AML-193 (cell line): ENCODE measurements at regions not wholly inside any gene's neighbourhood (a gene's known extent, or its start where the extent isn't known, plus 50 kb on each side); places are given as distances from the start of the nearest gene placed in this dataset.
"Not testable (repeated sequence)": the region's sequence is repeated elsewhere in the genome, so short reads cannot be mapped to it uniquely, and the experiment has no call there.

Source experiments
- DNase-seq, 2 experiments: peaks; one replicate each; lab custom pipeline; 2025; lab: John Stamatoyannopoulos, UW

DNA sequence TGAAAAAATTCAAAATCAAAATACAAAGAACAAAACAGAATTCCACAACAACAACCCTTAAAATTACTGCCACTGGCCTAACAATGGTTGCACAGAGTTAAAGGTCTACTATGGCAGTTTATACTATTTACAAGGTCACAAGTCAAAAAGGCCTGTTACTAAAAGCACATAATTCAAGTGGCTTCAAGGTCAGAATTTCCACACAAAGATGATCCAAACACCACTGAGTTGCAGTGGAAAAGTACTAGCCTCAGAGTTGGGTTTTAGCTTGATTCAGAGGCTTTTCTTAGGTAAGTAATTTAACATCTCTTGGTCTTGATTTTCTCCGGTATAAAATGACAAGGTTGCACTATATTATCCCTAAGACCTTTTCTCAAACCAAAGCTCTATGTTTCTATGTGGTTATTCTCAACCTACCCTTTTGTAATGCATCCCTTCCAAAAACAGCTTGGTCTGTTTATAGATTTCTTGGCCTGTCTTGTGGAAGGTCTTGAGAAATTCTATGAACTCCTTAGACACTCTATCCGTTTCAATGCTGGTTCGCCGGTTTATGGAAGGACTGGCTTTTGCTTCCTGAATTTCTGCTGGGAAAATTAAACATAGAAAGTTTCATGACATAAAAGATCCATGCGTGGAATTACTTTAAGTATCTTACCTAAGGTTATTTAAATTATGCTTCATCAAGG is 69.5 kb downstream of the MDH2 start:
- DNase-seq = not testable (repeated sequence)

DNA sequence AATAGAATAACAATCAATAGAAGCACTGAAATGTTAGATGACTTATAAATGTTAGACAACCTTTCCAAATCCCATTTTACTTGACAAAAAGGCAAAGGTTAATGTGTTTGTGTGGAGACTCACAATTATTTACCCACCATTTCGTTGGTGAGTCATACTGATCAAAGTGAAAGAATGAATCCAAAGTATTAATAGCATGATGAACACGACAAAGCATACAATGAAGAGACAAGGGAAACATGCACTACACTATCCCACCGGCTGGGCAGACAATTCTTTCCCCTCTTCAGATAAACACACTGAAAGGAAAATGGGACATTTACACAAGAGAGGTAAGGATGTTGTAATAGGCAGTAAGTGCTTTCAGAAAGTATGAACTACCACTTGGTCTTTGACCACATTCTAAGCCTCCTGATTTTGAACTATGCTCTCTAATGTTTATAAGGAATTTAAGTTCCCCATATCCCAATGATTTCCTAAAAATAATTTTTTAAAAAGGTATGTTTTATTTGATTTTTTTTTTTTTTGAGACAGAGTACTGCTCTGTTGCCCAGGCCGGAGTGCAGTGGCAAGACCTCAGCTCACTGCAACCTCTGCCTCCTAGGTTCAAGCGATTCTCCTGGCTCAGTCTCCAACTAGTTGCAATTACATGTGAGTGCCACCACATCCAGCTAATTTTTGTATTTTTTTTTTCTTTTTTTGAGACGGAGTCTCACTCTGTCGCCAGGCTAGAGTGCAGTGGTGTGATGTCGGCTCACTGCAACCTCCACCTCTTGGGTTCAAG is 70.5 kb downstream of the MDH2 start:
- not testable (repeated sequence) for DNase-seq

DNA sequence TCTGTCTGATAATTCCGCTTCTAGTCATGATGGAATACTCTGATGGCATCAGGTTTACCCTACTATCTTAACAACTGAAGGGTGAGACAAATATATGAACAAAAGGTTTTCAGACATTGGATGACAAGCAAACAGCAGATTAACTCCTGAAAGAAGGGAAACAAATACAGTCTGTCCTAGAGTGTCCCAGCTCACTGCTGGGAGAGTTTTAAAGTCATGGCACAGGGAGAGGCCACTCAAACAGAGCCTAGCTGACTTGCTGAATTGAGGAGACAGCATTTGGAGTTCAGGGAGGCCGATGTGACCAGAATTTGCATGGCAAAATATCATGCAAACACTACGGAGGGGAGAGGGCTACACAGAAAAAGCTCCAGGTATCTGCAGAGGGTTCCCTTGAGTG is 73.1 kb downstream of the MDH2 start:
- DNase-seq = no peak

DNA sequence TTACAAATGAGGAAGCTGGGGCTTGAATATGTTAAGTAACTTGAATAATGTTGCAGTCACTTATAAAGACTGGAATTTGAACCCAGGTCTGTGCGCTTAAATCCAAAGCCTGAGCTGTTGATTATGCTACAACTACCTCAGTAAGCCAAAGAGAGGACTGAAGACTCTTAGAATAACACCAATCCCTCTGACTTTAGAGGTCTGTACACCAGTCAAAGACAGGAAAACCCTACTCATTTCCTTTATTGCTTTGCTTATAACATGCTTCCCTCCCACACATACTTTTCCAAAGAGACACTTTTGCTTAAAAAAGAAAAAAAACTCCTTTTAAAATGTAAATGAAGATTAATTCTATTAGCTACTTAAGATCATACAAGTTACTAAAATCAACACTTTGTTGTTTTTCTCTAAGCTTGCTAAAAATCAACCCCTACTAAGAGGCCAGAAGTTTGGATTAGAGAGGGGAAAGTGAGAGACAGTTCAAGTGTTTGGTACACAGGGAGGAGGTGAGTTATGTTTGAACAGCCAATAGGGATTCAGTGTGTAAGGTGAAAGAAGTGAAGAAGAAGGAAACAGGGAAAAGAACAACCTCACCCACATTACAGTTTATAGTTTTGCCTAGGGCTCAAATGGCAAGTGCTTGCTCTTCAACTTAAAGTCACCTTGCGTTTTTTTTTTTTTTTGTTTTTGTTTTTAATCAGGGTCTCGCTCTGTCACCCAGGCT is 74.8 kb downstream of the MDH2 start:
- DNase-seq = peak in 1 of 2 experiments; percentile 15

DNA sequence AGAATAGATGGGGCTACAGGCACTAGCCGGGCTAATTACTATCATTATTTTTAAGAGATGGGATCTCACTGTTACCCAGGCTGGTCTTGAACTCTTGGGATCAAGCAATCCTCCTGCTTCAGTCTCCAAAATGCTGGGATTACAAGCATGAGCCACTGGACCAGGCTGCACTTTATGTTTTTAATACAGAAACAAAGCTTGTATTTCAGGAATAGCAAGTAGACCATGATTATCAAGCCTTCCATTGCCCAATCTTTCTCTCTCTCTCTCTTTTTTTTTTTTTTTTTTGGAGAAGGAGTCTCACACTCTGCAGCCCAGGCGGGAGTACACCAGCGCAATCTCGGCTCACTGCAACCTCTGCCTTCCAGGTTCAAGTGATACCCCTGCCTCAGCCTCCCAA is 75.4 kb downstream of the MDH2 start:
- no peak for DNase-seq

DNA sequence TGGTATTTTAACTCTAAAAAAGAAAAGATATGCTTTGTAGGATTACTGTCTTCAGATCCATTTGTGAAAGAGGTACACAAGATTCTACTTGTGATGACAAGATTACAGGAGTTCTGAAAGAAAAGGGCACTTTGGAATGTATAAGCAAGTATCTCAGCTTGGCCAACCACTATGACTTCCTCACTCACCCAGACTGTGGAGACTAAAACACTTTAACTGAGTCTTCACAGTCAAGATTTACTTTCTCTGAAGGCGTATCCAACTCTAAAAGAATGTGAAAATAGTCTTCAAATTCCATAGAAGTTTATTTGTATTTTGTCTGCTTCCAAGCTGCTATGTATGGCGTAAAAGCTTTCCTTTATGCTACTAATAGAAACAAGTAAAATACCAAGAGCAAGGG is 76.1 kb upstream of the SRRM3 start:
- DNase-seq = no peak

DNA sequence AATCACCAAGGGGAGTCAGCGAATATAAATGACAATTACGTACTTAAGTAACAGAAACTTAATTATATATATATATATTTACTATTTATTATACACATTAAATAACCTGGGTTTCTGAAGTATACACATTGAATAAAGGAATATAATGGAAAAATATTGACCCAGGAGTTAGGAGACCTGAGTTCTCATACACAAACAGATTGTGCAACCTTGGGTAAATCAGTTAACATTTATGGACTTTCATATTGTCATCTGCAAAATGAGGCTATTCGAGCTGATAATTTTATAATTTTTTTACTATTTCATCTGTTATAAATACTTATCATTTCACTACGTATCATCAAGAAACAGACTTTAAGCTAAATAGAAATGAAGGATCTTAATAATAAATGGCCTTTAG is 75.1 kb upstream of the SRRM3 start:
- no peak for DNase-seq

DNA sequence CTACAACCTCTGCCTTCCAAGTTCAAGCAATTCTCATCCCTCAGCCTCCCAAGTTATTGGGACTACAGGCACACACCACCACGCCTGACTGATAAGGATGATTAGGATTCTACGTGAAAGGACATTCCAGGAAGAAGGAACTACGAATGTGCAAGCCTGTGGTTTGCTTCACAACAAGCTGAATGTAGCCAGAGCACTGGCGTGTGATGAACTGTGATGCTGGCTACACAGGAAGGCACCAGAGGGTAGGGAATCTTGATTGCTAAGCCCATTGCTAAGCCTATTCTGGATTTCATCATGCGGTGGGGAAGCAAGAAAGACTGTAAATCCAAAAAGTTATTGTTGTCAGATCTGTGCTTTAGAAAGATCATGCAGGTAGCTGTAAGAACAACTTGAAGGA is 72.3 kb upstream of the SRRM3 start:
- DNase-seq = no peak

DNA sequence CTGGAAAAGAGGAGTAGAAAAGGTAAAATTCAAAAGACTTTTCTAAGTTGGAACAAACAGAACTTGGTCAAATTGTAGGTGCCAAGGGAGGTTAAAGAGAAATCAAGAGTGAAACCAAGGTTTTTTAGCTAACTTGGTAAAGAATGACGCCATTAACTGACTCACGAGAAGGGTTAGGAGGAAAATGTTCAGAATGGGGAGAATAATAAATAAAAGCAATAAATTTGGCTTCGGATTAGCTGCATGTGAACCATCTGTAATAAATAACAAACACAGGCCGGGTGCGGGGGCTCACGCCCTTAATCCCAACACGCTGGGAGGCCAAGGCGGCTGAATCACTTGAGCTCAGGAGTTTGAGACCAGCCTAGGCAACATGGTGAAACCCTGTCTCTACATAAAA is 71.9 kb upstream of the SRRM3 start:
- DNase-seq = no peak

DNA sequence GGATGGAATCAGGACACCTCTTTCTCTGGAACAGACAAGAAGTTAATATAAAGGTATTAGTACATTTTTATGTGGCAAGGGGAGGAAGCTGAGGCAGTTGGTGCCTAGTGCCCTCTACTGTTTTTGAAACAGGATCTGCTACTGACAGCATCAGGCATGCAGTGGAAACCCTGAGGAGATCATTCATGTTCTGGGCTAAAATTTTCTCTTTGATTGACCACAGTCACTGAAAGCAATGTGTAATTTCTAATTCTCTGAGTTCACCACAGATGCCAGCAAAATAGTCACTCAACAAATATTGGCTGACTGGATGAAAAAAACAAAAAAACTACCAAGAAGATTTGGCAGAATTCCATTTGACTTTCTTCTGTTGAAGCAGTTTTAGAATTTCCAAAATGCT is 71.0 kb upstream of the SRRM3 start:
- DNase-seq = peak; percentile 37 to 40

DNA sequence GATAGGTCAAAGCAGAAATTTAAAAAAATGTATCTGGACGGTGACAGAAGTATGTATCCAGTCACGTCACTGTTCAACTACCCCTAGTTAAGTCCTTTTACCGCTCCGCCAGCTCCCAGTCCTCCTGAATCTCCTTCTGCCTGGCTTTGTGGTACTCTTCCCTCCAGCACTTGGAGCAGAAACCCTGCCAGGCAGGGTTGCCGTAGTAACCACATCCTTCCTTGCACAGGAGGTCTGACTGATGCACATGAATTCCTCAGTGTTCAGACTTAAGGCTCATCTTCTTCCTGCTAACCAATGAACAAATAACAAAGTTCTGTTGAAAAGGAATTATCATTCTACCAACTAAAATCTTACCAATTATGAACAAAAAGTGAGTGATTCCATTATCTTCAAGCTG is 69.8 kb upstream of the SRRM3 start:
- not testable (repeated sequence) for DNase-seq

DNA sequence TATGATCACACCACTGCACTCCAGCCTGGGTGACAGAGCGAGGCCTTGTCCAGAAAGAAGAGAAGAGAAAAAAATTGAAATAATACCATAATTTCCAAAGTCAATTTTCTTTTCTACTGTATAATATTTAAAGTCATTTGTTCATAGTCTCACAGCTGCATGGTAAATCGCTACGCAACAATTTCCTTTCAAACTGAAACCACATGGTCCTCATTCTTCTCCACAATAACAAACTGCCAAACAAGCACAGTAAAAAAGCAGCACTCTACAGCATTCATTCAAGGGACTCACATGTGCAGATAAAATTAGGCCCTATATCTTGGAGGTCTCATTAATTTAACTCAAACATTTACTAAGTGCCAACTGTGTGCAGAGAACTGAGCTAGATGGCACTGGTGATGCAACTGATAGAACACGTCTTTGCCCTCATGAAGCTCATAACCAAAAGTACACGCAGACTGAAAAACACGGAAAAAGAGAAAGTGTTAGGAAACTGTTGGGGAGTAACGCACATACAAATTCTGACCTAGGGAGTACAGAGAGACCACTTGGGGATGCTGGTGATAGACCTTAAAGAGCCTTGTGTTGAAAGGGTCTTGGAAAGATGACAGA is 68.4 kb upstream of the SRRM3 start:
- peak; percentile 26 to 46 for DNase-seq

DNA sequence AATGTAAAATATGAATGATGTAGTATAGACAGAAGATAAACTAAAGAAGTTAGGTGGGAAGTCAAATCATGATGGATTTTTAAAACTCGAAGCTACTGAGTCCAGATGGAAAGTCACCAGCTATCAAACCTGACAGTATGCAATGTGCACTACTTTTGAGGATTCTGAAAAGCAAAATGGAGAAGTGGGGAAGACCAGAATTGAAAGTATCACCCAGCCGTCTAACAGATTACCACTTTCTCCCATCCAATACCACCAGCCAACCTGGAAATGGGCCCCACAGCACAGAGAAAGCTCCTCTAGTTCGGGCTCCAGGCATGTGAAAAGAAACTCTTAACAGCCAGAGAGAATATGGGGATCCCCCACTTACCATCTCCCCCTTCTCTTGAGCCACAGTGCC is 67.9 kb upstream of the SRRM3 start:
- peak; percentile 20 to 41 for DNase-seq

DNA sequence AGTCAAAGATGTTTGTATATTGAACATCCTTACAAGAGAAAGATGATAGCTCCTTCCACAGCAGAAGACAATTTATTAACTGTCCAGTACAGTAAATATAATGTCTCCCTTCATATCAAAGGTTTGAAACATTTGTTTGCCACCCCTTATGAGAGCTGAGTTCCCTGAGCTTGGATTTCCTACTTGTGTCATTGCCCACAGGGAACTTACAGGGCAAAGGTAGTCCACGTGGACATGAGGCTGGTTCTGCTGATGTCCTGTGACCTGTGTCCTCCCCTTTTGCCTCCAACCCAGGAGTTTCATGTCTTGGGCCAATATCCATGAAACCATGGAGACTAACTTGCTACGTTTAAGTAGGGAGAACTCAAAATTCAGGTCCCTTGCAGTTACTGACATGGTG is 66.4 kb upstream of the SRRM3 start:
- not testable (repeated sequence) for DNase-seq

DNA sequence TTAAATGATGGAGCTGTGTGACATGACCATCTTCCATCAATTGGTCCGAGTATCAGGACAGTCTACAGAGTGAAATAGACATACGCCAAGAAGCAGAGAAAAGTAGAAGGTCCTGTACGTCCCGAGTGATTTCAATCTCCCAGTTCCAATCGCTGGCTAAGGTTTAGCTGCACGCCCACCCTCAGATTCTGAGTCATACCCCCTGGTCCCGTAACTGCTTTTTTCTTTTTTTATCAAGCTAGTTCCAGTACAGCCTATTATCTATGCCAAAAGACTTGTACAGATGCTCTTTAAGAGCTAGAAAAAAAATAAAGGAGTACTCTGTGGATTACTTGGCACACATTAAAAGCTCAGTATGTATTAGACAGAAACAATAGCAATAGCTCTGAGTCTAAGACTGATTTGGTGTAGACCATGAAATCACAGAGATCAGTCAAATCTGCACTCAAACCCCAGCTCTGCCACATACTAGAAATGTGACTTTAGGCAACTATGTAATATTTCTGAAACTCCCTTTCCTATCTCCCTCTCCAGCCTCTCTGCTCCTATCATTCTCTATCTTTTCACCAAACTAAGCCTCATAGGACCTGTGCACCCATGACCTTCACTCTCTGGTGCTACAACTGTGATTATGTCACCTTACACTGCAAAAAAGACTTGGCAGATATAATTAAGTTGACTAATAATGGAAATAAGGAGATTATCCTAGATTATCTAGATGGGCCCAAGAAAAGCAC is 63.0 kb upstream of the SRRM3 start:
- not testable (repeated sequence) for DNase-seq

DNA sequence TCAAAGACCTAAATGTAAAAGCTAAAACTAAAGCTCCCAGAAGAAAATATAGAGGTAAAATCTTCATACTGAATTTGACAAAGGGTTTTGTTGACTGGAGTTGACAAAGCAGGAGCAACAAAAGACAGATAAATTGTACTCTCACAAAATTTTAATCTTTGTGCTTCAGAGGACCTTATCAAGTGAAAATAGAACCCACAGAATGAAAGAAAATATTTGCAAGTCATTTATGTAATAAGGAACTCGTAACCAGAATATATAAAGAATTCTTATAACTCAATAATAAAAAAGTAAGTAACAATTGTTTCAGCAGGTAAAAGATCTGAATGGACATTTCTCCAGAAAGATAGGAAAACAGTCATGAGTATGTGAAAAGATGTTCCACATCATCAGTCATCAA is 62.0 kb upstream of the SRRM3 start:
- no peak for DNase-seq

DNA sequence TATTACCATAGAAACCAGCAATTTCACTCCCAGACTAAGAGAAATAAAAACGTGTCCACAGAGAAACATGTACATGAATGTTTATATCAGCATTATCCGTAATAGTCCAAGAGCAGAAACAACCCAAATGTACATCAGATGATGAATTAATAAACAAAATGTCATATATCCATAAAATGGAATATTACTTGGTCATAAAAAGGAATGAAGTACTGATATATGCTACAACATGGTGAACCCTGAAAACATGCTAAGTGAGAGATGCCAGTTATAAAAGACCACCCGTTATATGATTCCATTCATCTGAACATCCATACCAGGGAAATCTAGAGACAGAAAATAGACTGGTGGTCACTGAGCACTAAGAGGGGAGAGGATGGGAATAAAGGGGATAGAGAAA is 61.4 kb upstream of the SRRM3 start:
- not testable (repeated sequence) for DNase-seq

DNA sequence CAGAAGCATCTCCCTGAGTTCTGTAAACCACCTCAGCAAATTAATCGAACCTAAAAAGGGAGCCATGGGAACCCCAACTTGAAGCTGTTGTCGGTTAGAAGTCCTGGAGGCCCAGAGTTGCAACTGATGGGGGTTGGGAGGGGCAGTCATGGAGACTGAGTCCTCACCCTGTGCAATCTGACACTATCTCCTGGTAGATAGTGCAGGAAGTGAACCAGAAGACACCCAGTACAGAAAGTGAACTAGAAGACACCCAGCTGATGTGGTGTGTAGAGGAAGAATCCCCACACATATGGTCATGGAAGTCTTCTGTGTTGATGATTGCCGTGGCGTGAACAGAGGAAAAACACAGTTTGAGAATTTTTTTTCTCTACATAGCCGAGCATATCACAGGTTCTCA is 58.8 kb upstream of the SRRM3 start:
- no peak for DNase-seq

DNA sequence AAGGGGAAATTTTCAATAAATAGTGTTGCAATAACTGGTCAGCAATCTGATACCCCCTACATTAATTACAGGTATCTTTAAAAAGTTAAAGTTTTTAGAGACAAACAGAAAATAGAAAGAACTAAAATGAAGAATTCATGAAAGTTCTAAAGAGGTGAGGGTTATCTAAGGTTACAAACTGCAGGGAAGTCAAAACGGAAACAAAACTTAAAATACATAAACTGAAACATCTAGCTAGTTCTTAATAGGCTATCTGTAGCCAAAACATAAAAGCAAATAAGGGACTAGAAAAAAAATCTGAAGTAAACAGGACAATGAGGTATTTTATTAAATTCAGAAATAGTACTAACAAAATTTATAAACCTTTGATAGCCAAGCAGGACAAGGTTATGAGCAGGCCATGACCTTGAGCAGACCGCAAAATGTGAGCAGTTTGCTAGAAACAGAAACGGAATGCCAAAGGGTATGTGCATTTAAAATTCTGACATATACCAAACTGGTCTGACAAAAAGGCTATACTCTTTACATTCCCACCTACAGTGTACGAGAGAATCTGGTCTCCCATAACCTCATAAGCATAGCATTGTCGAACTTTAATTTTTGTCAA is 56.9 kb upstream of the SRRM3 start:
- not testable (repeated sequence) for DNase-seq

DNA sequence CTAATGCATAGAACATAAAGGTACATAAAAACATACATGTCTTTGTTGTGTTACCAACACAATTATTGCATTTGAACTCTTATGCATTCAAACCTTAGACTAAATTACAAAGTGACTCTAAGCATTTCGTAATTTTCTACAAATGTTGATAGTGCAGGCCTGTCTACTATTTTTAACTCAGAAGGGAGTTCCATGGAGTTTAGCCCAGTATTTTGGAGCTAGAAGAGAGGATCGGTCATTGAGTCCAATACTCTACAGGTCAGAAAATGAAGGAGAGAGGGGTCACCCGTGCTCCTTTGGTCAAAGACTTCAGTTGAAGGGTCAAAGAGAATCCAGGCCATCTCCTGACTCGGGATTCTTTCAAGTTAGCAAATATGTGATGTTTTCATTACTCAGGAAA is 55.3 kb upstream of the SRRM3 start:
- no peak for DNase-seq

DNA sequence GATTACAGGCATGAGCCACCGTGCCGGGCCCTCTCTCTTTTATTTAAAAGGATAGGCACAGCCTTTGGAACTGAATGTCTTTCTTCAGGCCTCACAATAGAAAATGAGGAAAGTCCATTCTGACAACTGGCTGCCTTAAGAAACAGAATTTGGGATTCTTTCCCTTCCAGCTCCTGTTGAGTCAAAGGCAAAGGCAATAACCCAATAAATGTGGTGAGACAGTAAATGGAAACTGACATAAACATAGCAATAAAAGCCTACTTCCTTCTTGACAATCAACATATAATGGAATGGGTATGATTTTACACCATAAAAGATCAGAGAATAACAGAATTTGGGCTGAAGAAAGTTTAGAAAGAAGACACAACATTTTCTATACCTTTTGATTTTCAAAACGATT is 52.7 kb upstream of the SRRM3 start:
- DNase-seq = not testable (repeated sequence)
